ENCODE measurements at regions not wholly inside any gene's neighbourhood (a gene's known extent, or its start where the extent isn't known, plus 50 kb on each side); places are given as distances from the start of the nearest gene placed in this dataset.

DNA sequence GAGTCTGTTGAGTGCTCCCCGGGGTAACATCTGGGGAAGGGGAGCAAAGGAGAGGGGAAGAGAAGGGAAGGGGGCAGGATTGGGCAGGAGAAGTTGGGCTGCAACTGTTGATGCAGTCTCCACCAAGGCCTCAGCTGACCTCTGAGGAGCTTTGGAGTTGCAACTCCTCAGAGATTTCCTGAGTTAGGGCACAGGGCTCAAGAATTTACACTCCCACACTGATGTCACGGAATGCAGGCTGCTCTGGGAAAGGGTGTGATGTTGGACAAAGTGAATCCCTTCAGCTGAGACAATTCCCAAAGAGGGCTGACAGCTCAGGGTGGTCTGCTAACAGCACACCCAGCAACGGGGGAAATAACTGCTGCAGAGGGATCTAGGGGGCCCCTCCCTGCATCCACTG is 295.6 kb downstream of the PCNX1 start:
- no peak for TF ChIP-seq YY1 (IDR thresholded peaks at IDR 0.05; ENCODE audit: insufficient read depth, insufficient read length)
- no peak for TF ChIP-seq SUZ12 (IDR thresholded peaks at IDR 0.05; ENCODE audit: extremely low read depth, insufficient read depth, insufficient read length)
